HG03196 (cell line): ENCODE measurements at regions not wholly inside any gene's neighbourhood (a gene's known extent, or its start where the extent isn't known, plus 50 kb on each side); places are given as distances from the start of the nearest gene placed in this dataset.

Source experiments
- ATAC-seq: cut with Tn5 transposase; IDR thresholded peaks from one replicate; pipeline ENCODE4 v1.9.1; 2021; ENCODE audit not compliant: unreplicated experiment

DNA sequence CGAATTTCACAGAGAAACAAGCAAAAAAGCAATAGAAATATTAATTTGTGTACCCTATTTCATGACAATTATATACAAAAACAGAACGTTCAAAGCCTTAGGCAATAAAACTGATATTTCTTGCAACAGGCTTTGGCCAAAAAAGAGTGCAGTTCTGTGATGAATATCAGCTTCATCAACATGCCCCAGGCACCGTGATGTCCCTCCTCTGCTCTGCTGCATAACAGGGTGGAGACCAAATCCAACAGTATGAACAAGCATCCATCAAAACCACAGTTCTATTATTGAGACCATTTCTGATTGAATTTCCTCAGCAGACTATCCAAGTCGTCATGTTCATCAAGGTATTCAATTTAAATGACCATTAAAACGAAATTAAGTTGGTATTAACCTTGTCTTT is 722.6 kb upstream of the NRSN1 start:
- no peak for ATAC-seq

DNA sequence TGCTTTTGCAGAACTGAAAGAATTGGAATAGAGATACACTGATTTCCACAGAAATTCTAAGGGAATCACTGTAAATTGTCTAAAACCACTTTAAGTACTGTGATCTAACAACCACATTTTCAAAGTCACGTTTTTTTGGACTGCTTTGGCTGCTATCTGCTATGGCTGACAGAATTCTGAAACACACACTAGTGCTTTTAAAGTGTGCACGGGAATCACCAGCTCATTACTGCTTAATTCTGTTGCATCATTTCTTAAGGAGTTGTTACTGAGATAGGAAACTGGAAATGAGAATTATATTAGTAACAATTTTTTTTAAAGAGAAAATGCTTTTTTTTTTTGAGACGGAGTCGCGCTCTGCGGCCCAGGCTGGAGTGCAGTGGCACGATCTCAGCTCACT is 716.5 kb upstream of the NRSN1 start:
- no peak for ATAC-seq

DNA sequence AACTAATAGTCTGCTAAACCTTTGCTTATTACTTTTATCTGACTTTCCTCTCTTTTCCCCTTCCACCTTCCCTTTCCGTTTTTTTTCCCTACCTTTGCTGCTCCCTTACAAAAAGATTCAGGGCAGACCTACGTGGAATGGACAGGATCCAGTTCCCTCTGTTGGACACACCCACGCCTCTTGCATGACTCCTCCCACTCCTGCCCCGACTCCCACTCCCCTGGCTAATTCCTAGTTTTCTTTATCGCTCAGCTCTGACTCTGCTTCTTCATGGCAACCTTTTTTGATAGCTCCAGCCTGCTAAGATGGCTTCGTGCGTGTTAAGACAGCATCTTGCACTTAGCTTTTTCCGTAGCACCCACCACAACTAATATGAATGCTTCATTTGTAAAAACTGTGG is 715.6 kb upstream of the NRSN1 start:
- no peak for ATAC-seq

DNA sequence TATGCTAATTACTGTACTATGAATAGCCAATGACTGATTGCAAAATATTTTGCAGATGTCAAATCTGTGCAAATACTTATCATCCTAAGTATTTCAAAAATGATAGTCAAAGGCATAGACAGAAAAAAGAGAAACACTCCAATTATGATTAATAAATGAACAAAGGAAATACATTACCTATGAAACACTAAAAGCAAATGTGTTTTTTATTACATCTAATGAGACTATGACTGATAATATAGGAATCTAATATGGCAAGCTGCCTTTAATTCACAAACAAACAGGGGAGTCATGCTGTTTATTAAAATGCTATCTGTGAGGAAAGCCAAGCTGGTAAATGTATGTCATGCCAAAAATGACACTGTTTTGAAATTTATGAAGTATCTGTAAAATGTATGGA is 713.2 kb upstream of the NRSN1 start:
- ATAC-seq: no peak

DNA sequence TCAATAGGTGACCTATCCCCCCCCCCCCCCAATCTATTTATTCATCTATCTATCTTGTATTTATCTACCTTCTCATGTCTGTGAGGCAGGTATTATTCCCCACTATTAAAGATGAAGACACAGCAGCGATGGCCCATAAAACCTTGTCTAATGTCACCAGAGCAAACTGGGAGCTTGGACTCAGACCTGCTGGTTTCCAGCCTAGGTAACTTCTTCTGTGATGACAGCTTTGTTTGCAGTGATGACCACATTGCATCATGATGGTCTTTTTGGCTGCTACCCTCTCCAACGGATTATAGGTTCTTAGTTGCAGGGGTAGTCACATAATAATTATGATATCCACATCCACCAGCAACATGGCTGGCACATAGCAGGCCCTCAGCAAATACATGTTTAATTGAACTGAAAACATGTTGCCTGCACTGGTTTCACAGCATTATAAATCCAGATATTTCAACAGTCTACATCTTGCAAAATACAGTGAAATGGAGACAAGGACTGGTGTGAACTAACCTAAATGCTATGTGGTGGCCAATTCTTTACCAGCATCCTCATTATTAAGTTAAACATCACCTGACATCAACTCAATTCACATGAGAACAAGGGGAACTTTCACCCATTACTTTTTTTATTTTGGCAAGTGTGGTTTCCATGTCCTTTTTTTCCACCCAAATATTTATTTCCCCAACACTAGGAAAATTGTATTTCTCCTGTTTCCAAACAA is 712.5 kb upstream of the NRSN1 start:
- ATAC-seq: no peak

DNA sequence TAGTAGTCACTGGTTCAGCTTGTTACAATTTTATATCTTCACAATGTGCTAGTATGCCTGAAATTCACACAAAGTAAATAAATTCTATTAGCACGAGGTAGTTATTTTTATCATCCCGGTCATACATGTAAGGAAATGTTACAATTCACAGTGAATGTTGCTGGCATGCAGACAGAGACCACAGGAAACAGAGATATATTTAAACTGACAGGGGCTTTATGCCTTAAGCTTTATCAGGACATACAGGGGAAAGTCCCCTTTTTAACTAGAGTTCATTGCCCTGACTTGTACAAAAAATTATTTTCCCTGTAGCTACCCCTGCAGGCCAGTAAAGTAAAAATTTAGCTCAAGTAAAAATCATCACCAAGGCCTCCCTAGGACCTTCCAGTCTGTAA is 712.0 kb upstream of the NRSN1 start:
- no peak for ATAC-seq

DNA sequence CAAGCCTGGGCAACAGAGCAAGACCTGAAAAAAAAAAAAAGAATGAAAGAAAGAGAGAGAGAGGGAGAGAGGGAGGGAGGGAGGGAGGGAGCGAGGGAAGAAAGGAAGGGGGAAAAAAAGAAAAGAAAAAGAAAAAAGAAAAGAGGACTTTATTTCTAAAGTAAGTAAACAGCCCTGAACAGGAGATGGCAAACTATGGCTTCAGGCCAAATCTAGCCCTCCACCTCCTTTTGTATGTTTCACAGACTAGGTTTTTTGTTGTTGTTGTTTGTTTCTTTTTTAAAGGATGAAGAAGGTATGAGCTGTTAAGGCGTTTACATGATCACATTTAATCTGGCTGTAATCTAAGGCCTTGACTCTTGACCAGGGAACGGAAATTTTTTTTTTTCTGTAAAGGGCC is 711.1 kb upstream of the NRSN1 start:
- ATAC-seq: no peak

DNA sequence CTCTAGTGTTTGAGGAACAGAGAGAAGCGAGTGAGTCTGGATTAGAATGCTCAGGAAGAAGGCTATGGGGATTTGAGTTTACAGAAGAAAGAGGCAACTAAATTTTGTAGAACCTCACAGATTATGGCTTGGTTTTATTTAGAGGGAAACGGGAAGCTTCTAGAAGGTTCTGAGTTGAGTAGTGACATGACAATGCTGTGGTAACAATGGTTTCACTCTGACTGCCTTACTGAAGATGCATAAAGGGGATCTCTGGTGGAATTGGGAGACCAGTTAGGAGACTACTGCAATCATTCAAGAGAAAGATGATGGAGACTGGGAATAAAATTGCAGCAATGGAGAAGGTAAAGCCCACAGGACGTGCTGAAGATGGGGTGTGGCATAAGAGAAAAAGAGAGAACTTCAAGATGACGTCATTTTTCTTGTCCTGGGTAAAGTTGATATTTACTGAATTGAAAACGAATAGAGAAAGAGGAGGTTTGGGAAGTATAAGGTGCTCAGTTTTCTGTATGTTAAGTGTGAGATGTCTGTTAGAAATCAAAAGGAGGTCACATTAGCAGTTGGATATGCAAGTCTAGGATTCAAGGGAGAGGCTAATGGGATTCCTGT is 710.1 kb upstream of the NRSN1 start:
- no peak for ATAC-seq

DNA sequence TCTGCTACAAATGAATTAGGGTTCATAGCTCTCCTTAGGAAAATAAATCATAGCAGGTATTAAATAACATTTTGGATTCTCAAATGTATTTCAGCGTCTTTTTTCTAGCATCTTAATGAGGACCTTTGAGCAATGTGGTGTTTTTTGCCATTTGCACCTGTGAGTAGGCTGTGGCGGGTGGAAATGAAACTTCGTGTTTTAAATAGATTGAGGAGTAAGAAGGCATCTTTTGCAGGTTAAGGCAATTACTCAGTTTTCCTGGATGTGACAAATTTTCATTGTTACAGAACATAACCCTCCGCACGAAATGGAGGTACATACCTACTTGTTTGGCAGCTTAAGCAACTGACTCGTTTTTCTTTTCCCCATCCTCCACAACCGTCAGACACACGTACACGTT is 708.9 kb upstream of the NRSN1 start:
- no peak for ATAC-seq

DNA sequence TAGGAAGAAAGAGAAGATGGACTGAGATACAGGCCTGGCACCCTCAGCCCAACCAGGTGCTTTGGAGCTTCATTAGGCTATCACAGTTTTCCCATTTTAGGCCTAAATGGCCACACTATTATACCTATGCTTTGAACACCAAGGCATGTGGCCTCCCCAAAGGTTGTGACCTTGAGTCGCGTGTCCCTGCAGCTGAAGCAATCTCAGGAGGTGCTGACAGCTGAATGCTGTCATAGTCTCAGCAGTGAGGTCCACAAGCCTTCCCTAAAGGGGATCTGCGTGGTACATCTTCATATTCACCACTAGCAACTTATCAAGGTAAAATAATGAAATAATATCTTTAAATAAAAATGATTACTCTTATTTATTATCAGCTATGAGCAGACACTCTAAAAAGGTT is 707.9 kb upstream of the NRSN1 start:
- ATAC-seq: no peak

DNA sequence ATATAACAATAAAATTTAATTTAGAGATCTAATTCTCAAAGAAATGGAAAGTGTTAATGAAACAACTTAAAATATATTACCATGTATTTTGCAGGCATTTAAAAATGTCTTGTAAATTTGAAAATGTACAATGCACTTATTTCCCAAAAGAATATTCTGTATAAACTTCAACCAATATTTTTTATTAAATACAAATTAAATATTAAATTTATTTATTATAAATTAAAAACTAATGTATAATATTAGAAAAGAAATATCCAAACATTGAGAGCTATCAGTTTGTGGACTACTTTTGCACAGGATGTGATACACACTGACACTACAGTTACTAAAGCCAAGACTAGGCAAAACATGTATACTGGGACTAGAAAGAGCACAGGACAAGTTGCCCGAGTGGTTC is 707.0 kb upstream of the NRSN1 start:
- no peak for ATAC-seq

DNA sequence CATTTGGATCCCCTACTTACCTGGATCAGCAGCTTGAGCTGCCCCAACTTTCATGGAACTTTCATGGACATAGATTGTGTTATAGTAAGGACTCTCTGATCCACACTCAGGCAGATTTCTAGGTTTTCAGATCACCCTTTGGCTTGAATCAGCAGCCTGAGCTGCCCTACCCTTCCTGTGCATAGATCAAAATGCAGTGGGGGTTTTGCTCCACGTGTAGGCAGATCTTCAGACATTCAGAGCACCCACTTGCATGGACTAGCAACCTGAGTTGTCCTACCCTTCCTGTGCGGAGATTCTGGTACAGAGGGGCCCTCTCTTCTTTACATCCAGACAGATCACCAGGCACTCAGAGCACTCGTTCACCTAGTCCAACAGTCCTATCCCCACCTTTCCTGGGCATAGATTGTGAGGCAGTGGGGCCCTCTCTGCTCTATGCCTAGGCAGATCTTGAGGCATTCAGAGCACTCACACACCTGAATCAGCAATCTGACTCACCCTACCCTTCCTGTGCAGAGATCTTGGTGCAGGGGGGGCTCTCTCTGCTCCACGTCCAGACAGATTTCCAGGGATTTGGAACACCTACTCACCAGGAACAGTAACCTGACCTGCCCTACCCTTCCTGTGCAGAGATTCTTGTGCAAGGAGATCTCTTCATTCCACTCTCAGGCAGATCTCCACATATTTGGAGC is 705.2 kb upstream of the NRSN1 start:
- no peak for ATAC-seq

DNA sequence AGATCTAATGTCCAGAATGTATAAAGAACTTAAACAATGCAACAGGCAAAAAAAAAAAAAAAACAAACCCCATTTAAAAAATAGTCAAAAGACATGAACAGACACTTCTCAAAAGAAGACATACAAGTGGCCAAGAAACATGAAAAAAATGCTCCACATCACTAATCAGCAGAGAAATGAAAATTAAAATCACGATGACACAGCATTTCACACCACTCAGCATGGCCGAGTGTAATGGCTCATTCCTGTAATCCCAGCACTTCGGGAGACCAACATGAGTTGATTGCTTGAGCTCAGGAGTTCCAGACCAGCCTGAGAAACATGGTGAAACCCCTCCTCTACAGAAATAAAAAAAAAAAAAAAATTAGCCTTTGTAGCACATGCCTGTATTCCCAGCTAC is 701.4 kb upstream of the NRSN1 start:
- no peak for ATAC-seq

DNA sequence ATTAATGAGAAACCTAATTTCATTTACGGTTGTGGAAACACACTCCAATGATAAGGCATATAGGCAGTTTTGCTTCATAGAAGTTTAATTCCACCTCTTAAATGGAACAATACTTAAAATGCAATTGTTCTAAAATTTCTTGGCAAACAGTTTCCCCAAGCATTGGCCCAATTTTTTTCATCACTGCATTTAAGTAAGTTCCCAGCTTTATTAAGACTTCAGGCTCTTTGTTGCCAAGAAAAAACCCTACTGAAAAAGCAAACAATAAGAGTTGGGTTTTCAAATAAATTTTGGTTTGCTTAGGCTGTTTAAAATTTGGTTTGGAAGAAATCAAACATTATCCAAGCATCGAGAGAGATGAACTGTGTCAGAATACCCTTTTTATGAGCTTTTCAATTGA is 690.9 kb upstream of the NRSN1 start:
- ATAC-seq: no peak

DNA sequence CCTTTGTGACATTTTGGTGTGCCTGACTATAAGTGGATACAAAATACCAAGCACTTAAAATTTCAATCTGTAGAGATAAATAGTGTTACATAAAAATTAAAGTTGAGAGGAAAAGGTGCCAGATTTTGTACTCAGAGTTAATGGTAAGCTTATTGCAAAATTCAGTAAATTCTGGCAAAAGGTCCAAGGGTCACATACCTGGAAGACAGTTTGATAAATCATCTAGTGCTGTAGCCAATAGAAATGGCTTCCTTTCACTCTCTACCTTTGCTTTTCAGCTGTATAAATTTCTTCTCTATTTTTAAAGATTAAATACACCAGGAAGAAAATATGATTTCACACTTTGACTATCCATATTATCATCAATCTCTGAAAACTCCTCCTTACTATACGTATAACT is 690.2 kb upstream of the NRSN1 start:
- ATAC-seq: no peak

DNA sequence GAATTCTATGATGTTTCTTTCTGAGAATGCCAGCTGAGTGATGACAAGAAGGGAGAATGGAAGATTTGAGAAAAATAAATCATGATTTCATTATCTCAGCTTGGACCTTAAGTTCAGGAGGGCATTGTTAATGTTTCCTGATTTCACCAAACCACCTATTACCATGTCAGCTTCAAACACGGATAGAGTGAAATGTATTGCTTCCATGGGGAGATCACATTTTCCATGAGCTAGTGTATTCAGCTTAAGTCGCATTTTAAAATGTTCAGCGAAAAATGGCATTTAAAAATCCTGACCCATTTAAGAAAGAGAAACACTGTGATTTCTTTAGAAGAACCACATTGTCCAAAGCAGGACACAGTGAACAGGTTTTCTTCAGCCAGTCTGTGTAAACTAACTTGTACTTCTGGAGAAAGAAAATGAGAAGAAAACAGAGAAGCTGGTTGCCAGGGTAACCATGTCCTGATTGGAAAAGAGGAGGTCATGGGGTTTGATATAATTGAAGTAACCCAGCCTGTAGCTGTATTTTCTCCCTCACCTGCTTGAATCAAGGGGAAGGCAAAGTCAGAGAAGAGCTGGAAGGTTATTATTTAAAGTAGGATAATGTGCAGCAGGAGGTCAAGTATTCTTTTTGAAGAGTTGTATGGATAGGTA is 684.1 kb upstream of the NRSN1 start:
- ATAC-seq: no peak

DNA sequence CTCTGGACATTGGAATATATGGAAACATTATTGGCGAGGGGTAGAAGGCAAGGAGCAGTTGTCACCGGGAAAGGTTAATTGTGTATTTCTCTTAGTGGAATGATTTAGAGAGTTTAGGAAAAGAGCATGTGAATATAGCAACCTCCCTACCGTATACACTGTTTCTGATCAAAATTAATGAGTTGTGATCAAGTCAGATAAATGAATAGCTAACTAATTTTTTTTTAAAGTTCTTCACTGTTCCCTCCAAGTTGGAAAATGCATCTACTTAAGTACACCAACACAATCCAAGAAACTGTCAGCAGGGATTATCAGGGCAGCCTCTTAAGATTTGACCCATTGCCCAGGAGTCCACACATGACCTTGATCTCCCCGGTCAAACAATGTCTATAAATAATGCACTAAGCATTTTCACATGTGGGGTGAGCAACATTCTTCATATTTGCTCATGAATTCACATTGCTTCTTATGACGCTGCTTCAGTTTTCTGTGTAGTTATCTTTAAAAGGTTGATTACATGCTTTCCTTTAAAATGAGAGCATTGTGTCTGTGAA is 680.8 kb upstream of the NRSN1 start:
- no peak for ATAC-seq

DNA sequence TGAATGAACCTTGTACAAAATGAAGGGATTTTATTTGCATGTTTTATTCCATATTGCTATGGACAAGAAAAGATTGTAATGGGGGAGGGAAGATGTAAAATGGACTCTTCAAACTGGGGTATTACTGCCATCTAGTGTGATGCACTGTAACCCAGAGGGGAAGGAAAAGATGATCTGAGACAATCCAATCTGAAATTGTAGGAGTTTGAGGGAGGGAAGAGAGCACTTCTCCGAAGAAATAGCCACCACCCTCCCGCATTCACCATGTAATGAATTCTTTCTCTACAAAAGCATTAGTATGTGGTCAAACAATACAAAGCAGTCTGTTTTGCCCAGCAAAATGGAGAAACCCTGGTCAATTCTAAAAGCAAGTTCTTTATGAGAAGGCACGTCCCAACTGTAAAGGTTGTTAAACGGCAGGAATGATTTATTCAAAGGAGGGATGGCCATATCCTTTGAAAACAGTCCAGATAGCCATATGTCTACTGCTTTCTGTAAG is 679.5 kb upstream of the NRSN1 start:
- ATAC-seq: no peak

DNA sequence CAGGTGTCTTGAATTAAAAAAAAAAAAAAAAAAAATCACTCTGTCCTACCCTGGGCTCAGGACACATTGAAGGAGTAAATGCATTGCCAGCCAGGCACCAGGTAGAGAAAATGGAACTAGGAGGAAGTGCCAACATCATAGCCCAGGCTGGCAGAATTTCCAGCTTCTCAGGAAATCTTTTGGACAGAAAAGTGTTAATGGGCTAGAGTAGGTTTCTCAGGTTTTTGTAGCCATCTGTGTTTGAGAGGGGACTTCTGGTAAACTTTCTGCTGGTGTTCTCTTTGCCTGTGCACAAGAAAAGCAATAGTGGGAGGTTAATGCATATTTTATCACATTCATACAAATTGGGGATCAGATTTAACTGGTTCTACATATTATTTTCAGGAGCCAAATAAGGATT is 678.3 kb upstream of the NRSN1 start:
- ATAC-seq: no peak

DNA sequence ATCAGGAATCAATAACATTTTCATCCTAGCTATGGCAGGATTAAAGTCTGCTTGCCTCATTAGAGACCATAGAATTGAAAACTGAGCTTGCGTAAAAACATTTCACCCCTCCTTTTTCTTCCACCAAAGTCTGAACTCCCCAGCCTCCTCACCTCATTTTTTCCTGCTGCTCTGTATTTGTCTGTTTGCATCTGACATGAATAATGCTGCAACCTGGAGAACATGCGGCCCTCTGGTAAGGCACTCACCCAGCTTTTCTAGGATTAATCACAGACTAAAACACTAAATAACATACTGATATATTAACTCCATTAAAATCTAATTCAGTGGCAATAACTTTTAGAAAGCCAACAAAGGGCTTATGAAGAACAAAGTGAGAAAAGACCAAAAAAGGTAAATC is 677.7 kb upstream of the NRSN1 start:
- no peak for ATAC-seq
